ENCODE measurements at regions not wholly inside any gene's neighbourhood (a gene's known extent, or its start where the extent isn't known, plus 50 kb on each side); places are given as distances from the start of the nearest gene placed in this dataset.

- TF ChIP-seq POLR2A (IDR thresholded peaks at IDR 0.05) (no peak), POLR2AphosphoS5 (IDR thresholded peaks at IDR 0.05; ENCODE audit: insufficient read depth in 1 of 2, low read depth in 1 of 2) (no peak), CTCF (IDR thresholded peaks at IDR 0.05) (no peak)
Observed at GRCh38 chr10:52984169-52984568, 211.6 kb upstream of the MBL2 start.
